ENCODE measurements at regions not wholly inside any gene's neighbourhood (a gene's known extent, or its start where the extent isn't known, plus 50 kb on each side); places are given as distances from the start of the nearest gene placed in this dataset.

- TF ChIP-seq CTCF (IDR thresholded peaks at IDR 0.05) (no peak), POLR2A (IDR thresholded peaks at IDR 0.05) (no peak)
These were observed 61.1 kb upstream of the HMGB1 start for GRCh38 chr13:30526612-30527495.
